Urothelium cell line (cell line): ENCODE measurements at regions not wholly inside any gene's neighbourhood (a gene's known extent, or its start where the extent isn't known, plus 50 kb on each side); places are given as distances from the start of the nearest gene placed in this dataset.
"Not testable (repeated sequence)": the region's sequence is repeated elsewhere in the genome, so short reads cannot be mapped to it uniquely, and the experiment has no call there.

Experiments
- DNase-seq: peaks from one replicate; pipeline ENCODE4 v3.0.0; 2011; ENCODE audit warnings: low spot score, mixed read lengths
- FAIRE-seq: peaks from 2 replicates; lab custom pipeline; 2011; peaks lifted over from hg19 to GRCh38; lab: Jason Lieb, UNC

GRCh38 chr6:139479433-139480222 lies 105.2 kb upstream of the CITED2 start:
- FAIRE-seq = no peak
- no peak for DNase-seq

DNA sequence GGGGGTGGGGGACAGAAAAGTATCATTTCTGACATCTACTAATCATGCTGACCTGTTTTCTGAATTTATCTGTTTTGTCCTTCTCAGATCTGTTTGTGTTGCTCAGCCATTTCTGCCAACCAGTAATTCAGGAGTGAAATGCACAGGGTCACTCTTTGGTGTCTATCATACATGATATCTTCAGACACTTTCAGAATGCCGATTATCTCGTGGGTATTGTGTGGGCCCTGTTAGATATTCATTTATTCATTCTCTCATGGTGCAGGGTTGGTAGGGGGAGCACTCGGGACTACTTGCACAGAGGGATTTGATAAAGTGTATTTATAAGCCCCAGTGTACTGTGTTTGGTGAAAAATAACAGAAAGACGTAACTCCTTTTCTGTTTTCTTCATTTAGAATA lies 101.2 kb upstream of the CITED2 start:
- DNase-seq (no peak), FAIRE-seq (no peak)

GRCh38 chr6:139475241-139475640 lies 100.8 kb upstream of the CITED2 start:
- DNase-seq = no peak
- FAIRE-seq = no peak

GRCh38 chr6:139474145-139475108 lies 100.0 kb upstream of the CITED2 start:
- FAIRE-seq (no peak), DNase-seq (no peak)

GRCh38 chr6:139473731-139474130 lies 99.3 kb upstream of the CITED2 start:
- FAIRE-seq (no peak), DNase-seq (no peak)

DNA sequence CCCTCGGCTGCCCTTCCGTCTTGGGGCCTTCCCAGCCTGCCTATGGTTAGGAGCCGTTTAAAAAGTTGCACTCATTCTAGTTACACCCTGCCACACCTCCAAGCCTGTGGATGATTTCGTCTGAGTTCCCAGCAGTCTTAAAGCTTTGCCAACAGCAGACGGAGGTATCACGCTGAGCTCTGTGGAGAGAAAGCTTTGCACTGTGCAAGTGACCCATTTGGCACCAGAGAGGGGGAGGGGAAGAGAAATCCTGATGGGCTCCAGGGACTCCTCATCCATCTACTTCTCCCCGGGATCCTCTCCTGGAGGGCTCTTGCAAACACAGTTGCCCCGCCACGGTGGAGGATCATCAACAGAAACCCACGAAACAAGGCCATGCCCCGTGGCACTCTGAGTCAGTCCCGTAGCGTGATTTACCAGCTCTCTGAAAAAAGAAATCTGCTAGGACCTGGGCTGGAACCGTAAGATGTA lies 98.8 kb upstream of the CITED2 start:
- FAIRE-seq = no peak

DNA sequence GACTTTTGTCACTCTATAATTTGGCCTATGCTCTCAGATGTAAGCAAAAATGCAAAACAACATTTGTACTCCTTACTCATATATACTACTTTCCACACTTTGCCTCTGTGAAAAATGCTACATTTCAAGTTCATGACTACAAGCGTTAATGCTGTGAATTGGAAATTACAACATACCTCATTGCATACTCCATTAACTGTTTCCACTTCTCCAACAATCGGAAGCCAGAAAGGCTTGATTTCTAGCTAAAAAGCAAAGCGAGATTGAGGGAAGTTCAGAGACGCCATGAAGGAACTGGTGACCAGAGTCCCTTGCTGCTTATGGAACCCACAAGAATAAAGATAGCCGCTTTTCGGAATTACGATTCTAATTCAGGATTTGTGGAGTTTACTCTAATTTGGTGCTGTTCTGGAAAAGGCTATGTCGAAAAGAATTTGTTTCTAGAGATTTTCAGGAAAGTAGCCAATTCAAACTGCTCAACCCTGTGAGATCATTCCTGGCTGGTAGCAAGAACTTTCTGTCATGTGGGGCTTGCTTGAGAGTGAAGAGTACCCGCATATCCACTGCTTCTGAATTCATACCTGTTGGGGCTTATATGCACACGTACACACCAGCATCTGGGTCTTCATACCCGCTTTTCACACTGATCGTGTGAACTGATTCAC lies 98.0 kb upstream of the CITED2 start:
- DNase-seq = no peak
- FAIRE-seq = no peak

More for the DNA sequence above, 98.8 kb upstream of the CITED2 start:
- no peak for DNase-seq

DNA sequence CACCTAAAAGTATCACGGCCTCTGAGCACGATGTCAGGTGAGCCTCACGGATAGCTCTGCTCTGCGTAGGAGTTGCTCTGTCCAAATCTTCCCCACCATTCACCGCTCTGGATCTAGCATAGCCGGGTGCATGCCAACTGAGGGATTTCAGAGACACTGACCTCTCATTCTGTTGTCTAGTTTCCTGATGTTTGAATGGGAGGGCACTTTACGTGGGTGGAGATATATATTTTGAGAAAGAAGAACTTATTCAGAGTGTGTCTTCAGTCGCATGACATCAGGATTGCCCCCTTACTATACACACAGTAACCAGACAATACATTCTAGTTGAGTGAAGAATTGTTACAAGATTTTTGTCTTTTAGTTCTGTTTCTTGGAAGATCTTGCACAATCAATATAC lies 96.5 kb upstream of the CITED2 start:
- no peak for FAIRE-seq
- no peak for DNase-seq

DNA sequence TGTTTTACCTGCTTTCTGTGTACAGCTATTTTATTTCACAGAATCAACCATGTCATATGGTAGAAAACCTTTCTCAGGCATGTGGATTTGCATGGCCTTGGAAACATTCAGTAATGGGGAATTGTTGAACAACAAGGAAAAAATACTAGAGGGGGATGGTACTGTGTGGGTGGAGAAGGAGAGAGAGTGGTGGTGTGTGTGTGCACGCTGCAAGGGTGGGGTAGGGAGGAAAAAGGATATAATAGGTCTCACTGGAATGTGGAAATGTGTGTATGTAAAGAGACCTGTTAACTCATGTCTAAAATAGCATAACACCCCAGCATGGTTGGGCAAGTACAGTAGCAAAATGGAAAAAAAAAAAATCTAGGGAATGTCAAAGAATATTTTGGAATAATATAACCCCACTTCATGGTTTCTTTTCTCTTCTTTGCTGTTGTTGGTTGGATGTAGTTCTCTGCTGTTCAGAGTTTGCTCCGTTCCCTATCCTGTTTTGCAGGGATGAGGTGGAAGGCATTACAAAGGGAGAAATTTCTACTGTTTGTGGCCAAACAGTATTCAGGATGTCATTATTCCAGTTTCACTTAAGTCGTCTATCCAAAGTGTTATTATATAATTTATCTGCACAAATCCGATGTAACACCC lies 93.9 kb upstream of the CITED2 start:
- no peak for DNase-seq

DNA sequence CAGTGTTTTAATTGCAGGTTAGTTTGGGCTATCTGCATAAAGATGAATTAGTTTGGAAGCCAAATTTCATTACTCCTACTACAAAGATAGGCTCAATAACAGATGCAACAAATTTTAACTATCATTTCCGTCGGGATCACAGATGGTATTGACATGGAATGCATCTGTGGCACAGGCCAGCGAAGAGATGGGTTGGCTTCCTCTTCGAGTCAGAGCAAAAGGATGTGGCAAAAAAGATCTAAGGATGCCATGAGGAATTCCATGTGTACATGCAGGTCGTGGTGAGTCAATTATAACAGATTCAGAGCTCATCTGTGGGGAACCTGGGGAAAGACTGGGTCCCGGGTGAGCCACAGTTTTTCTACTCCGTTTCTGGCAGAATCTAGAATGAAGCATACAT lies 83.0 kb upstream of the CITED2 start:
- DNase-seq = no peak
- no peak for FAIRE-seq

More for the DNA sequence above, 93.9 kb upstream of the CITED2 start:
- FAIRE-seq = no peak

DNA sequence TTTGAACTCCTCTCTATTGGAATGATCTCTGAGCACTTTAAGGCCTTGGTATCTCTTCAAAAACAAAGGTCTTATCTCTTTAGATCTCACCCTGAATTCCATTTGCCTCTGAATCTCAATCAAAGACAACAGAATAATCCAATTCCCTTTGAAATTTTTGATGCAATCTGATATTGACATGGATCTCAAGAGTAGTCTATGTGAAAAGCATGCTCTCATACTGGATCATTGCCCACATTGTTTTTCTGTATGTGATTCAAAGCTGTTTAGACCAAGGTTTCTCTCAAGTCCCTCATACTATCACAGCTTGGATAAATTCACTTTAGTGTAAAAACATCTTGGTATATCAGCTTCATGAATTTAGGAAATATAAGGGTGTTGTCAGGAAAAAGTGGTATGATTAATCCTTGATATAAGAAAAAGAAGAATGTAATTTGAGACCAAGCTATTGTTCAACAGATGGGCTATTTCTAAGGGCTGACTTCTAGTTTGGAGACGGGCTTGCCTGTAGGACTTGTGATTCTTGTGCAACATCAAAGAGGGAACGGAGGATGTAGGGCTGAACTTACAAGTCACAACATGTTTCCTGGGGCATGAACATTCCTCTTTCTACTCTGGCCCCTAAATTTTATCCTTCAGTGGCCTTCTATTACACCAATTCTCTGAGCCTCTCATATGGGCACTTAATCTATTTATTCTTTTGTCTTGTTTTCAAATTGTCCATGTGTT lies 77.9 kb upstream of the CITED2 start:
- FAIRE-seq (no peak), DNase-seq (no peak)

DNA sequence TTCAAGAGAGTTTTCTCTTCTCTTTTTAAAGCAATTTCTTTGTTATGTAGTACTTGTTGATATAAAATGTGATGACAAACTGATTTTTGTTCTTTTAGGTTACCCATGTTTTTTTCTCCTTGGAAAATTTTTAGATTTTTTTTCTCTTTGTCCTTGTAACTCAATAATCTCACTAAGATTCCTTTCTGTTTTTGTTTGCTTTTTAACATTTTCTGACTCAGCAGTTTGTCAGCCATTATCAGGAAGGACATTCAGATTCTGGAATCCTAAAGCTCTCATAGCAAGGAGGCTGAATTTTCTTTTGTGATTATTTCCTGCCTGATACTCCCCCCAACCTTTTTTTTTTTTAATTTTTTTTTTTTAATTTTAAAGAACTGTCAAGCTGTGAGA lies 75.2 kb upstream of the CITED2 start:
- DNase-seq = no peak

GRCh38 chr6:139448998-139449610 lies 74.7 kb upstream of the CITED2 start:
- DNase-seq (no peak), FAIRE-seq (no peak)

More for the DNA sequence above, 75.2 kb upstream of the CITED2 start:
- no peak for FAIRE-seq

- FAIRE-seq = no peak
Measured at GRCh38 chr6:139448051-139448649, 73.7 kb upstream of the CITED2 start.

GRCh38 chr6:139447656-139447975 lies 73.2 kb upstream of the CITED2 start:
- no peak for FAIRE-seq
- no peak for DNase-seq

More at GRCh38 chr6:139448051-139448649, 73.7 kb upstream of the CITED2 start:
- no peak for DNase-seq

DNA sequence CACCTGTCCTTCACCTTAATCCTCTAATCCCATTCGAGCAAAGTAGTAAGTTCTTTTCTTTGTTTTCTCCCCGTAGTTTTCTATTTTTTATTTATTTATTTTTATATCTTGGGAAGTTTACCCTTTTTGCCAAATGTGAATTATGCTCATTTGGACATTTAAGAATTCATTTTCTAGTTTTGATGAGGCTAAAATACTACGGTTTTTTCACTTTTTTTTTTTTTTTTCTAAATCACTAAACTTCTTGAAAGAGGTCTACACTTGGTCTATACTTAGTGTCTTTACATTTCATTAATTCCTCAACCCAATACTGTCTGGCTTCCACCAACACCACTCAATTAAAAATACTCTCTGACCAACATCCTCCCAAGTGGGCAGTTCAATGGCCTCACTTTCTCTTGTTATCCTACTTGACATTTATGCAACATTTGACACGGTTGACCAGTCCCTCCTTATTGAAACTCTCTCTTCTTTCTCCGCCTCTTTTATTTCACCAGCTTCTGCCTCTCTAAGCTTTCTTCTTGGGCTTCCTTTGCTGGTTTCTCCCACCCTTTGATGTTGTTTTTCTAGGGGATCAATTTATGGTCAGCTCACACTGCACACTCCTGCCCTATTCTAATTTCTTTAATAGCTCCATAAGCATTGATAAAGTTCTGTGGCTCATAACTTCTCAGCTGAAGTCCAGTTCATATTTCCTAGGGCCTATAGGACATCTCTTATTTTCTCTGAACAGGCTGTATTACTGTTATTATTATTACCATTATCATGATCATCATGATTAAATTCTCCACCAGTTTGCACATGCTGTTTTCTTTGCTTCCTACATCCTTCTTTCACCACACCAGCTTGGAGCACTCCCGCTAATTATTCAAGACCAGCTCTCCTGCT lies 72.6 kb upstream of the CITED2 start:
- DNase-seq (no peak), FAIRE-seq (no peak)

GRCh38 chr6:139446138-139446715 lies 71.8 kb upstream of the CITED2 start:
- DNase-seq (no peak), FAIRE-seq (no peak)

DNA sequence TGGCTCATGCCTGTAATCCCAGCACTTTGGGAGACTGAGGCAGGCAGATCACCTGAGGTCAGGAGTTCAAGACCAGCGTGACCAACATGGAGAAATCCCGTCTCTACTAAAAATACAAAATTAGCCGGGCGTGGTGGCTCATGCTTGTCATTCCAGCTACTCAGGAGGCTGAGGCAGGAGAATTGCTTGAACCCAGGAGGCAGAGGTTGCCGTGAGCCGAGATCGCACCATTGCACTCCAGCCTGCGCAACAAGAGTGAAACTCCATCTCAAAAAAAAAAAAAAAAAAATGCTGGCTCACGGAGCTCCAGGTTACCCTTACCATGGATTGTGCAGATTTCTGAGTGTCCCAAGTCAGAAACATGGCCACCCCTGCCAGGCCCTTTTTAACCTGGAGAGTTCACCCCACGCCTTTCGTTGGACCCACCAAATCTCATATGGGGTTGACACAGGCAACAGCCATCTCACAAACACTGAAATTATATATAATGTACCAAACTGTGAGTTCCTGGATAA lies 69.9 kb upstream of the CITED2 start:
- not testable (repeated sequence) for FAIRE-seq, DNase-seq
